Hepatic stellate cell (primary cell): ENCODE measurements at regions not wholly inside any gene's neighbourhood (a gene's known extent, or its start where the extent isn't known, plus 50 kb on each side); places are given as distances from the start of the nearest gene placed in this dataset.
"Not testable (repeated sequence)": the region's sequence is repeated elsewhere in the genome, so short reads cannot be mapped to it uniquely, and the experiment has no call there.

Experiments used
- DNase-seq: peaks from one replicate; pipeline ENCODE4 v3.0.0; 2011; ENCODE audit warnings: low spot score

- no peak for DNase-seq
Measured at GRCh38 chr12:61043838-61044237, 1216.4 kb upstream of the USP15 start.

DNA sequence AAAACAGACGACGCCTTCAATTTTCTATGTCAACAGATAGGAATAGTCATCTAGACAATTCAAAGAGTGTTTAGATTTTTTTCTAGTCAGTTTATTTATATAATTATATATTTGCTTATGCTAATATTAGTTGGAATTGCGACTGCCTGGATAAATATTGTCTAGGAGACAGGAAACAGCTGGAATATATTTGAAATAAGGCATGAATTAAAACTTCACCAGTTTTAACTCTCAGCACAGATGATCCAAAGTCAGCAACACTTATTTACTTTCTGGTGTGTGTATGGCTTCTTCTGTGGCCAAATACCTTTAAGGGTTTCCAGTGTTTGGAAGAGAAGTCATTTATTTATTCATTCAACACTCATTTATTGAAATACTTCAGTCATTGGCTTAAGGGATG, 1215.4 kb upstream of the USP15 start:
- no peak for DNase-seq

- no peak for DNase-seq
Measured at GRCh38 chr12:61070640-61071414, 1189.4 kb upstream of the USP15 start.

DNA sequence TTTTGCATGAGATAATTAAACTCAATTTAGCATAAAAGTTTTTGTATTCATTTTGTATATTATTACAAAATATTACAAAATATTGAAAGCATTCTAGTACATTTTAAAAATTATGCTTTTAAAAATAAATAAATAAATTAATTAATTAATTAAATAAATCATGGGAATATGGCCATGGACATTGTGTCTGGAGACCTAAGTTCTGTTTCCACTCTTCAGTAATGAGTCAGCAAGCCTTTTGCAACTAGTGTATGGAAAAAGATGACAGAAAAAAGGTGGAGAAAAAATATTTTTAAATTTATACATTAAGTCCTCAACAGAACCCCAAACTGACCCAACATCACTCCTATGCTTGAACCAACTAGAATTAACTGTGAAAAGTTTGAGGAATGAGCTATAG, 1187.5 kb upstream of the USP15 start:
- no peak for DNase-seq

- DNase-seq = no peak
Measured at GRCh38 chr12:61095111-61095510, 1165.1 kb upstream of the USP15 start.

DNA sequence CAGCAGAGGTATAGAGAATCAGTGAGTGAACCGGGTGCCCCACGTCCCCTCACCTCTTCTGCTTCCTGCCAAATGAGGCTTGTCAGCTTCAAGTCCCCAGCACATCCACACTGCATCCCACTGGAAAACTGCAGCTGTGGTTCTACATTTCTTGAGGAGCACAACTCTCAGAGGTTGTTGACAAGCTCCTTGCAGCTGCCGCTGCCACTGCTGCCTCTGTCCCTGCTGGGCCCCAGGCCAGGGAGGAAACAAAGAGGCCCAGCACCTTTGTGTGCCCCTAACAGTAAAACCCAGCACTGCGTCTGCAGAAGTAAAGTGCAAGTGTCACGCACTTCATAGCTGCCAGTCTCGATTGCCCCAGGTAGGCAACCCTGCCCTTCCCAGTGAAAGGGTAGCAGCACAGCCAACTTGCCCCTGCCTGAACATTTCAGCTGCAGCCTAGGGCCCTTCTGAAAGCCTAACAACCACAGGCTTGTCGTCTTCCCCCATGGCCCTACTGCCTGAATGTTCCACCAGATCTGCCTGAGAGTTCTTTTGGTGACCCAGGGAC, 1162.1 kb upstream of the USP15 start:
- no peak for DNase-seq

DNA sequence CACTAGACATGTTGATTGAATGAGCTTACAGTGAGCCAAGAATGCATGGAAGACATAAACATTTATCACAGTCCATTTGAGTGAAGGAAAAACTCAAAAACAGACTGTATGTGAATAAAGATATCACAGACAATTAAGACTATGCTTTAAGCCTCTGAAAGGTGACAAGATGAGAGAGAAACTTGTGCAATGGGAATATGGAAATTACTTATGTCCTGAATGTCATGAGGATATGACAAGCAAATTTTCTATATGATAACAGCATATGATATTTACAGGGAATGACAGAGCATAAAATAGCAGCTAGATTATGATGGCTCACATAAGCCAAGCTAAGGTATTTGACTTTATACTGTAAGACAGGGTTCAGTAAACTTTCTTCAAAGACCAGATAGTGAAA, 1153.1 kb upstream of the USP15 start:
- no peak for DNase-seq

- no peak for DNase-seq
Measured at GRCh38 chr12:61111218-61111617, 1149.0 kb upstream of the USP15 start.

- no peak for DNase-seq
Measured at GRCh38 chr12:61137677-61138414, 1122.4 kb upstream of the USP15 start.

GRCh38 chr12:61138415-61138759, 1121.8 kb upstream of the USP15 start:
- DNase-seq = no peak

- no peak for DNase-seq
Measured at GRCh38 chr12:61161961-61162360, 1098.2 kb upstream of the USP15 start.

- no peak for DNase-seq
Measured at GRCh38 chr12:61188801-61189595, 1071.2 kb upstream of the USP15 start.

GRCh38 chr12:61213646-61214045, 1046.6 kb upstream of the USP15 start:
- DNase-seq = no peak

- DNase-seq = no peak
Measured at GRCh38 chr12:61220337-61220736, 1039.9 kb upstream of the USP15 start.

- no peak for DNase-seq
Measured at GRCh38 chr12:61232040-61232439, 1028.2 kb upstream of the USP15 start.

DNA sequence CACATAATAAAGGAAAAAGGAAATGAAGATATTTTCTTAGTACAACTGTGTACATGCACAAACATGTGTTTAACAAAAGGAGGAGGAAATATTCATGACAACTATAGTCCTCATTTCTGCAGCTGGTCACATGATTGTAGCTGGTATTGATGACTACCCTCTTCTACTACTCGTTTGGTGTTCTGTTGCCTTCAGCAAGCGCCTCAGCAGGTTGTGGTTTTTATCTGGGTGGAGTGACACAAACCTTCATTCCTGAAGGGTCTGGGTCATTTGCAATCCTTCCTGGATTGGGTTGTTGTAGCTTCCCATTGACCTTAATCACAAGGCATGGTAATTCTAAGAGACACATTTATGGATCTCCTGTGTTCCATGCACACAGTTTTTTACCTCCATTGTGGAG, 1009.9 kb upstream of the USP15 start:
- DNase-seq = no peak

DNA sequence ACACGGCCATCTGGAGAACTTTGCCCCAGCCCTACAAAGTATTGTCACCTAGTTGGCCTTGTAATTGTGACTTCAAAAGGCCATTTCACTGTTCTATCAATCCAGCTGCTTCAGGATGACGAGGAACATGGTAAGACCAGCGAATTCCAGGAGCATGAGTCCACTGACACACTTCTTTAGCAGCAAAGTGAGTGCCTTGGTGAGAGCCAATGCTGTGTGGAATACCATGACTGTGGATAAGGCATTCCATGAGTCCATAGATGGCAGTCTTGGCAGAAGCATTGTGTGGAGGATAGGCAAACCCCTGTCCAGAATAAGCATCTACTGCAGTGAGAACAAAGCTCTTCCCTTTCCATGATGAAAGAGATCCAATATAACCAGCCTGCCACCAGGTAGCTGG, 1009.1 kb upstream of the USP15 start:
- no peak for DNase-seq

- no peak for DNase-seq
Measured at GRCh38 chr12:61254225-61254624, 1006.0 kb upstream of the USP15 start.

- DNase-seq = not testable (repeated sequence)
Measured at GRCh38 chr12:61264294-61264693, 995.9 kb upstream of the USP15 start.

DNA sequence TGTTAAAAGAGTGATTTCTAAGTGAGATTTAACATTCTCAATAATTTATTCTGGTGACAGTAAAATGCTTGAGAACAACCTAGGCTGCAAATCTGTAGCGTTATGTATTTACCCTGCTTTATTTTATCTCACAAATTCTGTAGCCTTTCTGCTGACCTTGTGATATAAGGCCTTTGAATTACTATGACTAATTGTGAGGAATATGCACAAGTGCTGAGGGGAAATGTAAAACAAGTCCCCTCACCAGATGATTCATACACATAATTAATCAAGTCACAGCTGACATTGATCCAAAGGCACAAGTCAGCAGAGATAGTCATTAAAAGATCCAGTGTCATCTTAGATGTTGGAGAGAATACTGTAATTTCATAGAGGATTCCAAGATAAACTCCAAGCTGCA, 992.7 kb upstream of the USP15 start:
- no peak for DNase-seq

DNA sequence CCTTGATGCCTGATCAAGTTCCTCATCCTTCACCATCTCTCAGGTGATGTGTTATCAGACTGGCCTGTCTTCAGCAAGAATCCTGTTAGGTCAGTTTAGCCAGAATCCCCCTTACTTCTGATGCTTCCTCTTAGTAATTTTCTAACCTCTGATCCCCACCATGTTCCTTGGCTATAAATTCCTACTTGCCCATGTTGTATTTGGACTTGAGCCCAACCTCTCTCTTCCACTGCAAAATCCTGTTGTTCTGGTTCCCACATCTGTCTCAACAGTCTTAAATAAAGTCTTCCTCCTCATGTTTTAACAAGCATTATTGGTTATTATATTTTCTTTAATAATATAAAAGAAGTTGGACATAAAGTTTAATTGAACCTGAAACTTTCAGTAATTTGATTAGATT, 987.8 kb upstream of the USP15 start:
- DNase-seq = no peak

DNA sequence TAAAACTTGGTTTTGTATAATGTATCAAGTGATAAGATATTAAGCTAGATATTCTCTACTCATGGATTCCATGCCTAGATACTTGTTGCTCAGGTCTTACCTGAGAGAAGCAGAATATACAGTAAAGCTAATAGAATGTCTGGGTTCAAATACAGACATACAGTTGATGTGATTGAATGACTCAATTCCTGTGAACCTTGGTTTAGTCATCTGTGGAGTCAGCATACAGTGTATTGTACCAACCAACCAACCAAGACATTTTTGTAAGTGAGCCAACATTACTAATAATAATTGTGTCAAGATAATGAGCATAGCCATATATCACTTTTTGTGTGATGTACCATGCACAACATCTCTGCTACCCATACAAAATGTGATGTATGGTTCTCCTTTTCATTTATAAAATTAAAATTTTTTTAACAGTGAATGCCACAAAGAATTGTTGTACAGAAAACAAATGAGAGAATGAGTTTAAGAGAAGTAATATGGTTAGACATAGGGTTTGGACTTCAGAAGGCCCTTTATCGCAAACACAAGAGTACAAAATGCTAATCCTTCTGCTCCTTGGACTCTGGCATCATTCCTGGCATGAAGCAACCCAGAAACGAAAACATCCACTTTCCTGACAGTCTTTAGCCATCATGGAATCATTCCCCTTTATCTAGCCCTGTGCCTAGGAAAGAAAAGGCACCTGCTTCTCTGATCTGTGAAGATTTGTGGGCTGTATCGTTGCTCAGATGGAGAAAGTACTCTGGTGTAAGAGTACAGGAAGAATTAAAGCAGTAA, 977.2 kb upstream of the USP15 start:
- DNase-seq = no peak
